C4-2B (cell line): ENCODE measurements at regions not wholly inside any gene's neighbourhood (a gene's known extent, or its start where the extent isn't known, plus 50 kb on each side); places are given as distances from the start of the nearest gene placed in this dataset.

Experiments
- CTCF ChIP-seq: fragments of 450-650 bp; conservative IDR thresholded peaks from 2 replicates; pipeline ENCODE4 v1.5.1; 2017; ENCODE audit warnings: mild to moderate bottlenecking
- ZFX ChIP-seq: fragments of 450-650 bp; IDR thresholded peaks from 2 replicates; pipeline ENCODE4 v1.6.1; 2017

- TF ChIP-seq CTCF (no peak), ZFX (no peak)
These were observed 75.2 kb downstream of the KATNIP start for GRCh38 chr16:27625050-27625697.
